ENCODE measurements at regions not wholly inside any gene's neighbourhood (a gene's known extent, or its start where the extent isn't known, plus 50 kb on each side); places are given as distances from the start of the nearest gene placed in this dataset.
"Not testable (repeated sequence)": the region's sequence is repeated elsewhere in the genome, so short reads cannot be mapped to it uniquely, and the experiment has no call there.

DNA sequence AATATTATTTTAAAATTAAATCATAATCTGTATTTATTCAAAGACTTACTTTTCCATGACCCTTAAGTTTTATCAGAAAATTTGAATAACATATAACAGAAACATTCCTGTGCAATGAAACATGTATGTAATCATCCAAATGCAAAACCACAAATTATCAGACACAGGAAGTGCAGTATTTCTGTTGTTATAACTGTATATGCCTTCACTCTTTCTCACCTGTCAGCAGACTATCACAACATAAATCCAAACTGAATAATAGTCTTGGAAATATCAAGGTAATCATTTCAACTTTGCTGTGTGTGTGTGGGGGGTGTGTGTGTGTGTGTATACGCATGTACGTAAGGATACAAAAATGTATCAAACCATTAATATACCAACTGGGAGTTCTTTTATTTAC, 285.9 kb downstream of the SLC7A11 start:
- DNase-seq (ENCODE audit: low read depth in 3 of 3), result no peak

GRCh38 chr4:137955595-137955994, 286.6 kb downstream of the SLC7A11 start:
- DNase-seq (ENCODE audit: low read depth in 3 of 3), result no peak

DNA sequence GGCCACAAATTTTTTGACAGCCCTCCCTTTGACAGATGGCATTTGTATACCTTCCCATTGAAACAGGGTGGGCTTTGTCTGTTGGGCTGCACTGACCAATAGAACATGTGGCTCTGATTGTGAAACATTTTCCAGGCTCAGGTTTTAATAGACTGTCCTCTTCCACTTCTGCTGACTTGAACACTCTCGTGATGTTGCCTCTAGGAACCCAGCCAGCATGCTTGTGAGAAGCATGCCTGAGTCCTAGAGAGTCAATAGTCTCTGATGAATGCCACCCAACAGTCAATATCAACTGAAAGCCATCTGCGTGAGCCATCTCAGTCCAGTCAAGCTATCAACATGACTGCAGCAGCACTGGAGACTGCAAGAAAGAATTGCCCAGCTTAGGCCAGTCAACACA, 290.0 kb downstream of the SLC7A11 start:
- DNase-seq (ENCODE audit: low read depth in 3 of 3), result no peak

GRCh38 chr4:137950286-137950685, 291.9 kb downstream of the SLC7A11 start:
- DNase-seq (ENCODE audit: low read depth in 3 of 3), result no peak

GRCh38 chr4:137949746-137950145, 292.4 kb downstream of the SLC7A11 start:
- no peak for DNase-seq (ENCODE audit: low read depth in 3 of 3)

DNA sequence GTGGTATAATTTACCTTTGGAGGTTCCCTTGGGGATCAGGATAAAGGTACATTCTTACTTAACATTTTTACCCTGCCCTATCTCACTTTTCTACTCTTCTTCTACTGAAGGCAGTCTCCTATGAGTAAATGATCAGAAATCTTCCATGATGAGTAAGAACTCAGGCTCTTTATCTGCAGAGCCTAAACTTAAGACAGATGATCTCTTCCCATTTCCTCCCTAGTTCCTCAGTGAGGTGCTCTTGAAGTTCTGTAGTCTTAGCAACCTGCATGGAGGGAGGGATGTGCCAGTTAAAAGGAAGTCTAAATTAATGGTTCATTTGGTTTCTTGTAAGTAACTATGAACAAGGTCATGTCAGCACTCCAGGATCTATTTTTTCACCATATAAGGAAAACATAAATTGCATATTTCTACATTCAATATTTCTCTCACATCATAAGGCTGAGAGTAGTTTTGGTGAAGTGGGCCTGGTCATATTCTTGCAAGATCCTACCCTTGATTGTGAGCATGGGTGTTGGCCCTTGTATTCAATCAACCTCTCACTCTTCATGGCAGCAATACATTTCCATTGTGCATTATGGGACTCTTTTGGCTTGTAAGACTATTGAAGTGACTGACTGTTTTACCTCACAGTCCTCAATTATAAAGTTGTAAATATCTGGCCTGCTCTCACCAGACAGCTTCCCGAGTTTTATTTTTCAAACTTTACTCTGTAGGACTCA, 295.5 kb downstream of the SLC7A11 start:
- DNase-seq (ENCODE audit: low read depth in 3 of 3), result no peak

DNA sequence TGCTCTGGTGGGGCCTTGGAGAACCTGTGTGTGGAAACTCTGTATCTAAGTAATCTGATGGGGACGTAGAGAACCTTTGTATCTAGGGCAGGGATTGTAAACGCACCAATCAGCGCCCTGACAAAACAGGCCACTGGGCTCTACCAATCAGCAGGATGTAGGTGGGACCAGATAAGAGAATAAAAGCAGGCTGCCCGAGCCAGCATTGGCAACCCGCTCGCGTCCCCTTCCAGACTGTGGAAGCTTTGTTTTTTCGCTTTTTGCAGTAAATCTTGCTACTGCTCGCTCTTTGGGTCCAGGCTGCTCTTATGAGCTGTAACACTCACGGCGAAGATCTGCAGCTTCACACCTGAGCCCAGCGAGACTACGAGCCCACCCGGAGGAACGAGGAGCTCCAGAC, 299.3 kb downstream of the SLC7A11 start:
- not testable (repeated sequence) for DNase-seq (ENCODE audit: low read depth in 3 of 3)

GRCh38 chr4:137942015-137942515, 300.1 kb downstream of the SLC7A11 start:
- not testable (repeated sequence) for DNase-seq (ENCODE audit: low read depth in 3 of 3)

- DNase-seq (ENCODE audit: low read depth in 3 of 3), result no peak
These were observed 307.2 kb downstream of the SLC7A11 start for GRCh38 chr4:137934911-137935310.

GRCh38 chr4:137934046-137934445, 308.1 kb downstream of the SLC7A11 start:
- DNase-seq (ENCODE audit: low read depth in 3 of 3), result no peak

- no peak for DNase-seq (ENCODE audit: low read depth in 3 of 3)
These were observed 314.2 kb downstream of the SLC7A11 start for GRCh38 chr4:137927972-137928371.

GRCh38 chr4:137923494-137923893, 318.7 kb downstream of the SLC7A11 start:
- DNase-seq (ENCODE audit: low read depth in 3 of 3), result no peak

DNA sequence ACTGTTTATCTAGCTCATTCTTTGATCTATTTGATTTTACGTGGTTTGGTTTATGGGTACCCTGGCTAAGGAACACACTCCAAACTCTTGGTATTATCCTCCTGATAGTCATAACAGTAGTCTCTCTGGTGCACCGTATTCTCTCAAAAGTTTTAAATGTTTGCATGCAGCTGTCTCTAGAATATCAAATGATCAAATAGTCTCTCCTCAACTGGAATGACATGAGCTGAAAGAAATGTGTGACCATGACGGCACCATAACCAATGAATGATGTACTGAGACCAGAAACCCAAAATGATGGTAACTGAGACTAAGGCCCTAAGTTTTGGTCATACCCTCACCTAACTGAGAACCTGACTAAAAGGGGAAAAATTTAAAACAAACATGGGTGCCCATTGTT, 319.4 kb downstream of the SLC7A11 start:
- DNase-seq (ENCODE audit: low read depth in 3 of 3), result no peak

DNA sequence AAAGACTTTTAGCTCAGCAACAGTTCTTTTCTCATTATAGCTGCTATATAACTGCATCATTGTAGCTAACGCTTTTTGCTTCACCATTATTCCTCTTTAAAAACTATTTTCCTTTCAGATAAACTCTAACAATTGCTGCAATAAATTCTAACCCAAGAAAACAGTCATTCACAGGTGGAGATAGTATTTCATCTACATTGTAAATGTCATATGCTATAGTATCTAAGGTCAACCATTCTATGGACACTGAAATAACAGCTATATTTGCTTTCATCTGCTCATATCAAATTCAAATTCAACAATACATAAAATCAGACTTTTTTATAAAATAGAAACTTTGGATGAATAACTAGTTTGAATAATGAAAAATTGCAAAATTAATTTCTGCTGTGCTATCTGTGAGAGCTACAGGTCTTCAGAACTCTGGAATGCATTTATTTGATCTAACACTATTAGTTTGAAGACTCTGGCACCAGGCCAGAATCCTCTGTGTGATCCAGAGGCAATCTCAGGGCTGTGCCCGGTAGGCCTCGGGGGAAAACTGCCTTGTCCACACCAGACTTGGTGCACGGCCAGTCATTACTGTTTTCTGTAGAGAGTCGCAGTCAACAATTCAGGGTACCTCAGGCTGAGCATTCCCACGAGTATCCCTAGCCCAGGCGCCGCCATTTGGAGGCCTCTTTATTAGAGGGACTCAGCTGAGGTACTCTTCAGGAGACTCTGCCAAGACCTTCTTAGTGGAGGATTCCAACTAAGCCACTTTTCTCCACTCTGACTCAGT, 332.4 kb downstream of the SLC7A11 start:
- DNase-seq (ENCODE audit: low read depth in 3 of 3), result no peak

GRCh38 chr4:137905930-137906329, 336.2 kb downstream of the SLC7A11 start:
- no peak for DNase-seq (ENCODE audit: low read depth in 3 of 3)

- DNase-seq (ENCODE audit: low read depth in 3 of 3), result no peak
These were observed 341.0 kb downstream of the SLC7A11 start for GRCh38 chr4:137901114-137901513.

DNA sequence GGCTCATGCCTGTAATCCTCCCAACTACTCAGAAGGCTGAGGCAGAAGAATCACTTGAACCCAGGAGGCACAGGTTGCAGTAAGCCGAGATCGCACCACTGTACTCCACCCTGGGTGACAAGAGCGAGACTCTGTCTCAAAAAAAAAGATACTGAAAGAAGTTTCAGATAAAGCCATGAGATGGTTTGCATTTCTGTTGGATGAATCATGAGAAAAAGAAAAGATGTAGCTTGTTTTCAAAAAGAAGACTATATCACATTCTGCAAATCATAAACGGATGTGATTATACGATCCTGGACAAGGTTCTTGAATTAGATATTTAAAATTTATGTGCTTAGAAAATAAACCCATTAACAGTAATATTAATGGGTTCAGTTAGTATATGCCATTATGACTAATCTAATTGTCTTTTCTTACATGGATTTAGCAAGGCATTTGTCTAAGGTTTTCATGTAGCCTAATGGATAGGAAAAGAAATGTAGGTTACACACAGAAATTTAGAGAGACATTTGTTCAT, 345.9 kb downstream of the SLC7A11 start:
- DNase-seq (ENCODE audit: low read depth in 3 of 3), result no peak

- not testable (repeated sequence) for DNase-seq (ENCODE audit: low read depth in 3 of 3)
These were observed 346.6 kb downstream of the SLC7A11 start for GRCh38 chr4:137895515-137895914.

DNA sequence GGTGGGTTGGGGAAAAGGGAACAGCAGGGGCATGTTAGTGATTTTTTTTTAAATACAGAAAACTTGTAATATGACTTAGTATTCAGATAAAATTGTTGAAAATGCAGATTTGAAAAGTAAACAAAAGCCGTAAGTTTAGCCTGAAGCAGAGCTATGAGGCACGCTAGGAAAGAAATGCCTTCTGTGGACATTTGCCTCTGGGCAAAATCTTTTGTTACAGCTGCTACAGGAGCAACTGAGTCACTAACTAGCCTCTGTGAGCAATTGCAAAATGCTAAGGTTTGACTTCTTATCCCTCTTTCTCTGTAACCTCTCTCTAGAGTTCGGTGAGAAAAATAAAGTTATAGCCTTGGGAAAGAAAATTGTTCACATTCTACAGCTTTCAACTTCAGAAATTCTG, 350.0 kb downstream of the SLC7A11 start:
- no peak for DNase-seq (ENCODE audit: low read depth in 3 of 3)

DNA sequence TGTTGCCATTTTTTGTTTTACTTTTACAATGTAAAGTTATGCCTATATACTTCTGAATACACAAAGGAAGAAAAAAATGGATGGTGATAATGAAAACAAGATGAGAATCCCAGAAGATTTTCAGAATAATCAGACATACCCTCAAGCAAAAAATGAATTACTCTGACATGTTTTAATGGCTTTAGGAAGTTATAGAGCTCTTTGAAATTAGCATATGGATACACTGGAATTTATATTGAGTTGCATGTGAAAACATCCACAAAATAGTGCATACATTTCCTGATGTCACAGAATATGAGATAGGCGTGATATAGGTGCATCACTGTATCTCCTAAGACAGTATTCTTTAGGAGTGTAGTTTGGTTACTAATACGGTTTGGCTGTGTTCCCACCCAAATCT, 351.3 kb downstream of the SLC7A11 start:
- DNase-seq (ENCODE audit: low read depth in 3 of 3), result no peak

DNA sequence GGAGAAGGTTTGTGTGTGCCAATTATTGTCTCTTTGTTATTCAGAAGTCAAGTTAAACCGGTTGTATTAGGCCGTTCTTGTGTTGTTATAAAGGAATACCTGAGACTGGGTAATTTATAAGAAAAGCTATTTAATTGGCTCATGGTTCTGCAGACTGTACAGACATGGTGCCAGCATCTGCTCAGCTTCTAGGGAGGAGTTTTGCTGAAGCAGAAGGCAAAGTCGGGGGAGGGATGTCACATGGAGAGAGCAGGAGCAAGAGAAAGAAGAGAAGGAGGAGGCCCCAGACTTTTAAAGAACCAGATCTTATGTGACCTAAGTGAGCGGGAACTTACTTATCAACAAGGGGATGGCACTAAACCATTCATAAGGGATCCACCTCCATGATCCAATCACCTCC, 349.3 kb upstream of the PCDH18 start:
- no peak for DNase-seq (ENCODE audit: low read depth in 3 of 3)

DNA sequence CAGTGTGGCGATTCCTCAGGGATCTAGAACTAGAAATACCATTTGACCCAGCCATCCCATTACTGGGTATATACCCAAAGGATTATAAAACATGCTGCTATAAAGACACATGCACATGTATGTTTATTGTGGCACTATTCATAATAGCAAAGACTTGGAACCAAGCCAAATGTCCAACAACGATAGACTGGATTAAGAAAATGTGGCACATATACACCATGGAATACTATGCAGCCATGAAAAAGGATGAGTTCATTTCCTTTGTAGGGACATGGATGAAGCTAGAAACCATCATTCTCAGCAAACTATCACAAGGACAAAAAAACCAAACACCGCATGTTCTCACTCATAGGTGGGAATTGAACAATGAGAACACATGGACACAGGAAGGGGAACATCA, 335.8 kb upstream of the PCDH18 start:
- not testable (repeated sequence) for DNase-seq (ENCODE audit: low read depth in 3 of 3)

GRCh38 chr4:137866671-137867070, 334.4 kb upstream of the PCDH18 start:
- no peak for DNase-seq (ENCODE audit: low read depth in 3 of 3)
